LNCAP (cell line): ENCODE measurements at regions not wholly inside any gene's neighbourhood (a gene's known extent, or its start where the extent isn't known, plus 50 kb on each side); places are given as distances from the start of the nearest gene placed in this dataset.

ENCODE experiments used
- TF ChIP-seq, protein P1 (sequence below): fragments of 450-650 bp; IDR thresholded peaks from 2 replicates; pipeline ENCODE4 v1.5.1; 2017; ENCODE audit warnings: mild to moderate bottlenecking

DNA sequence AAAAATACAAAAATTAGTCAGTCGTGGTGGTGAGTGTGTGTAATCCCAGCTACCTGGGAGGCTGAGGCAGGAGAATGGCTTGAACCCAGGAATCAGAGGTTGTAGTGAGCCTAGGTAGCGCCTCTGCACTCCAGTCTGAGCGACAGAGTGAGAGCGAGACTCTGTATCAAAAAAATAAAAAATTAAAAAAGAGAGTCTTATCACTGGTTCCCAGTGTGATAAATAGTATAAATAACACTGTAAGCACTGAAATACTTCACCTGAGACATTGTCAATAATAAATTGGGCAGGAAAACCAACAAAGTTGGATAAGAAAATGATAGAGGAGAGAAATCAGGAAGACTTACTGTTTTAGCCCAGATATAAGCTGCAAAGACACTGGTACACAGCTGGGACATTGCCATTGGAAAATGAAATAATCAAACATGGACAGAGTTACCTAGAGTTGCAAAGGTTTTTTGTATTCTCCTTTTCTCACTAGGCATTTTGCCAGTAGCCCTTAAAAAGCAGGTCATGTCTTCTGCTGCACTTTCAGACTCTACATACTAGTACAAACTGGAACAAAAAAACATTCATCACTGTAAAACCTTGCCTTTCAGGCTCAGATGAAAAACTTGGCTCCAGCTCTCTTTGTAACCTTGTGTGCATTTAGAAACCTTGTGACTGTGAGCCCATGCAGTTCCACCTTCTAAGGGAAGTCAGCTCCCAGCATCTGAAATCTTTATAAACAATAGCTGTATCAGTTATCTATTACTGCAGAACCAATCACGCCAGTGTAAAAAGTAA lies 55.0 kb upstream of the PPP1R2C start:
- TF ChIP-seq, protein P1, sequence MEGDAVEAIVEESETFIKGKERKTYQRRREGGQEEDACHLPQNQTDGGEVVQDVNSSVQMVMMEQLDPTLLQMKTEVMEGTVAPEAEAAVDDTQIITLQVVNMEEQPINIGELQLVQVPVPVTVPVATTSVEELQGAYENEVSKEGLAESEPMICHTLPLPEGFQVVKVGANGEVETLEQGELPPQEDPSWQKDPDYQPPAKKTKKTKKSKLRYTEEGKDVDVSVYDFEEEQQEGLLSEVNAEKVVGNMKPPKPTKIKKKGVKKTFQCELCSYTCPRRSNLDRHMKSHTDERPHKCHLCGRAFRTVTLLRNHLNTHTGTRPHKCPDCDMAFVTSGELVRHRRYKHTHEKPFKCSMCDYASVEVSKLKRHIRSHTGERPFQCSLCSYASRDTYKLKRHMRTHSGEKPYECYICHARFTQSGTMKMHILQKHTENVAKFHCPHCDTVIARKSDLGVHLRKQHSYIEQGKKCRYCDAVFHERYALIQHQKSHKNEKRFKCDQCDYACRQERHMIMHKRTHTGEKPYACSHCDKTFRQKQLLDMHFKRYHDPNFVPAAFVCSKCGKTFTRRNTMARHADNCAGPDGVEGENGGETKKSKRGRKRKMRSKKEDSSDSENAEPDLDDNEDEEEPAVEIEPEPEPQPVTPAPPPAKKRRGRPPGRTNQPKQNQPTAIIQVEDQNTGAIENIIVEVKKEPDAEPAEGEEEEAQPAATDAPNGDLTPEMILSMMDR, result no peak

DNA sequence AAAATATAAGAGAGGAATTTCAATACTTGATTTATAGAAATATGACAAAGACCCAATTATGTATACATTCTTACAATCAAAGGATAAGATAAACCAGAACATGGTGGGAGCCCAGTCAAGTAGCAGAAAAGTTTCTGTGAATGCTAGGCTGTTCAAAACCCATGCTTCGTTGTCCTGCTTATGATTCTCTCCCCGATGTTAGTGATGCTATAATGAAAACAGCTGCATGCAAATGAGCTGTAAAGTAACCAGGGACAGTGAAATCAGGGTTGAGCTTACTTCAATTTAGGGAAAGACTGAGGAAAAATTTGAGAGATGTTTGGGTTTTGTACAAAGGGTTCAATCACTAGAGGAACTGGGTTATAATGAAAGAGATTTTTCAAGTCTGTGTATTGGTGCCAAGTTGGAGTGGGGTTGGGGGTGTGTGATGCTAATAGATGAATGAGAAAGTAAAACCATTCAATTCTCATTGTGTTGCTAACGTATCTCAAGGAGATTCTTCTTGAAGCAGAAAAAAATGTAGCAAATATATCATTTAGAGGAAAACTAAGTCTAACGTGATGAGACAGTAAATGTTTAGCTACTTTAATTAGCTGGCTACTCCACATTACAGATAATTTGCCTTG lies 59.3 kb upstream of the PPP1R2C start:
- TF ChIP-seq, protein P1, result no peak

DNA sequence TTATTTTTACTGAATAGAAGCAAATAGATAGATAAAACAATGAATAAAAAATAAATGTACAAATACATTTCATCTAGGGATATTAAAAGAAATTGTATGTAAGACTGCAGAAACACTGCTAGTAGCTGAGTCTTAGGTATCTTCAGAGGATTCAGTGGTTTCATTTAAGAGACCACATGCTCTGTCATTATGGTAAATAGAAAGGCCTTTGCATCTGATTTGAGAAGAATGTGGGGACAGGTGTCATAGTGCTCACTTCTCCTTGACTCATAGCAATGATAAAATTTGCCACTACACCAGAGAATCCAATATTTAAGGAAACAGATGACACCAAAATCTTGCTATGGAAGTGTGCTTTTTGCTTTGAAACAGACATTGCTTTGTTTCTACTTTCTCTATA lies 59.8 kb upstream of the PPP1R2C start:
- TF ChIP-seq, protein P1, result no peak

DNA sequence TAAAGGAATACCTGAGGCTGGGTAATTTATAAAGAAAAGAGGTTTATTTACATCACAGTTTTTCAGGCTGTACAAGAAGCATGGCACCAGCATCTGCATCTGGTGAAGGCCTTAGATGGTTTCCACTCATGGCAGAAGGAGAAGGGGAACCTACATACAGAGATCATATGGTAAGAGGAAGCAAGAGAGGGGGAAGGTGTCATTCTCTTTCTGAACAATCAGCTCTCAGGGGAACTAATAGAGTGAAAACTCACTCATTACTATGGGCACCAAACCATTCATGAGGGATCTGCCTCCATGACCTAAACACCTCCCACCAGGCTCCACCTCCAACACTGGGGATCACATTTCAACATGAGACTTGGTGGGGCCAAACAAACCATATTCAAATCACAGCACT lies 61.7 kb upstream of the PPP1R2C start:
- TF ChIP-seq, protein P1, result no peak

DNA sequence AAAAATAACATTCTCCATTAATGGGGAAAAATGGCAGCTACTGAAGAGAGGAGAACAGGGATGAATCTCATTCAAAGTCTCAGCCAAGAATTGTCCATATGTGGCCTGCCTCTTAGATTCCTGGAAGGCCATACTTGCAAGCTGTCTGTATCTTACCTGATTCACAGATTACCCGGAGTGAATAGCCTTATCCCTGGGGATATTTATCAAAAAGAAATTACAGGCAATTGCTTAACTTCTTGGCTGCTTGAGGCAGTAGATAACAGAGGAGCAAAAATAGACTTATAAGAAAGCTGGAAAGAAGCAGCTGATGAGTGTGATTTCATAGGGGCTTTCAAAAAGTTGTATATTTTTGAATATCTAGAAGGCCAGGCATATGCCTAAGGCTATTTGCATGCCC lies 68.8 kb upstream of the PPP1R2C start:
- TF ChIP-seq, protein P1, result no peak

DNA sequence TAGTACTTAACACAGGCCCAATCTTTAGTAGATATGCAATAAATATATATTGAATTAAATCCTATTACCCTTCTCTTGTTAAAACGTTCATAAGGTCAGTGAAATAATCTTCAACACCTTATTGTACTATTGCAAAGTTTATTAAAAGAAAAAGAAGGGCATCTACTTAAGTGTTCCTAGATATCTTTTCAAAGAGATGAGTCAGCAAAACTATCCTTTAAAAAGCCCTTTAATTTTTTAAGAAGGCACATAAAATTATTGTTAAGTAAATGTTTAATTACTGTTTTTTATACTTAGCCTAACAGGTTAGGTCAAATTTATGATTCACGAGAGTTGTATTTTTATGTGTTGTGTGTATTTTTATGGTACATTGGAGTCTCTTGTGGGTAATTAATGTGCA lies 77.3 kb upstream of the PPP1R2C start:
- TF ChIP-seq, protein P1, result no peak

DNA sequence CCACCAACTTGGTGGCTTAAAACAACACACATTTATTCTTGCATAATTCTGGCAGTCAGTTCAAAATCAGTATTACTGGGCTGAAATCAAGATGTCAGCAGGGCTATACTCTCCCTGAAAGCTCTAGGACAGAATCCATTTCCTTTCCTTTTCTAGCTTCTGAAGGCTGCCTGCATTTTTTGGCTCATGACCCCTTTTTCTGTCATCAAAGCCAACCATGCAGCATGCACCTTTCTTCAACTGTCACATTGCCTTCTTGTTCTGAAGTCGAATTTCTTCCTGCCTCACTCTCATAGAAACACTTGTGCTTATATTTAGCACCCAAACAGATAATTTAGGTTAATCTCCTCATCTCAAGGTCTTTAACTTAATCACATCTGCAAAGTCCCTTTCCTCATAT lies 79.8 kb upstream of the PPP1R2C start:
- TF ChIP-seq, protein P1, result no peak
